Uterus (tissue), 2 donors: ENCODE measurements at regions not wholly inside any gene's neighbourhood (a gene's known extent, or its start where the extent isn't known, plus 50 kb on each side); places are given as distances from the start of the nearest gene placed in this dataset.

Source experiments
- POLR2A ChIP-seq, 2 donors: fragments of 450-650 bp; IDR thresholded peaks; one replicate each; pipeline ENCODE4 v1.6.1; 2016; ENCODE audit warnings: antibody characterized with exemption in 2 of 2, mild to moderate bottlenecking in 1 of 2, moderate library complexity in 1 of 2
- TF ChIP-seq, protein P1 (sequence below), 4 experiments: fragments of 200-600 bp in 2 of 4; fragments of 450-650 bp in 2 of 4; sonication (generic) in 2 of 4; IDR thresholded peaks; one replicate each; pipeline ENCODE4 v1.5.1; 2016 to 2019; ENCODE audit warnings: antibody characterized with exemption in 4 of 4, mild to moderate bottlenecking in 2 of 4, moderate library complexity in 1 of 4

DNA sequence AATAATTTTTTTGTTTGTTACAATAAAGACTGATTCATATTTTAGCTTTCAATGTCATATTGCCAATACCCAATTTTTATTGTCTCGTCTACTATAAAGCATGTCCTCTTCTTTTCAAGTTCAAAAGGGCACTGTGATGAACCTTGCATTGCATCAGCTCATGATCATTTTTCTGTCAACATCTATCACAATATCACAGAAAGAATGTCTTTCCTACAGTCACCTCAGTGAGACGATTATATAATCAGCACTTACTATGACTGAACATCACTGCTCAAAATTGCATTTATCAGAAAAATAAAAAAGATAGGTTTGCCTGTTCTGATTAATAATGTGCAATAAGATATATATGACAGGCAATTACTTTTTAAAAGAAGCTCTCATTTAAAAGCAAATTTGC is 228.7 kb upstream of the LRFN5 start:
- TF ChIP-seq POLR2A (IDR thresholded peaks at IDR 0.05): no peak
- TF ChIP-seq, protein P1, sequence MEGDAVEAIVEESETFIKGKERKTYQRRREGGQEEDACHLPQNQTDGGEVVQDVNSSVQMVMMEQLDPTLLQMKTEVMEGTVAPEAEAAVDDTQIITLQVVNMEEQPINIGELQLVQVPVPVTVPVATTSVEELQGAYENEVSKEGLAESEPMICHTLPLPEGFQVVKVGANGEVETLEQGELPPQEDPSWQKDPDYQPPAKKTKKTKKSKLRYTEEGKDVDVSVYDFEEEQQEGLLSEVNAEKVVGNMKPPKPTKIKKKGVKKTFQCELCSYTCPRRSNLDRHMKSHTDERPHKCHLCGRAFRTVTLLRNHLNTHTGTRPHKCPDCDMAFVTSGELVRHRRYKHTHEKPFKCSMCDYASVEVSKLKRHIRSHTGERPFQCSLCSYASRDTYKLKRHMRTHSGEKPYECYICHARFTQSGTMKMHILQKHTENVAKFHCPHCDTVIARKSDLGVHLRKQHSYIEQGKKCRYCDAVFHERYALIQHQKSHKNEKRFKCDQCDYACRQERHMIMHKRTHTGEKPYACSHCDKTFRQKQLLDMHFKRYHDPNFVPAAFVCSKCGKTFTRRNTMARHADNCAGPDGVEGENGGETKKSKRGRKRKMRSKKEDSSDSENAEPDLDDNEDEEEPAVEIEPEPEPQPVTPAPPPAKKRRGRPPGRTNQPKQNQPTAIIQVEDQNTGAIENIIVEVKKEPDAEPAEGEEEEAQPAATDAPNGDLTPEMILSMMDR (IDR thresholded peaks at IDR 0.05): no peak
